Motor neuron (in vitro differentiated cells): ENCODE measurements at regions not wholly inside any gene's neighbourhood (a gene's known extent, or its start where the extent isn't known, plus 50 kb on each side); places are given as distances from the start of the nearest gene placed in this dataset.

Source experiments
- ATAC-seq, 8 experiments: fragments of 200-7000 bp; cut with Tn5 transposase; replicated peaks in 6 of 8; 2 replicates each; pipeline ENCODE4 v1.8.0; 2021; ENCODE audit warnings: mild to moderate bottlenecking in 8 of 8, moderate library complexity in 8 of 8
- H3K27ac ChIP-seq, 2 donors: fragments of 250-450 bp; sonication (Bioruptor Pico); 2 replicates each; pipeline ENCODE4 v1.9.0; 2021; ENCODE audit warnings: antibody characterized with exemption in 2 of 2, mild to moderate bottlenecking in 2 of 2, moderate library complexity in 1 of 2
- H3K4me1 ChIP-seq, 2 donors: fragments of 250-450 bp; sonication (Bioruptor Pico); replicated peaks in 1 of 2; 2 replicates each; pipeline ENCODE4 v1.6.1; 2021; ENCODE audit warnings: antibody characterized with exemption in 2 of 2, mild to moderate bottlenecking in 2 of 2, moderate library complexity in 1 of 2
- H3K4me3 ChIP-seq, 5 donors: fragments of 250-450 bp; sonication (Bioruptor Pico); 2 replicates each; pipeline ENCODE4 v1.9.0; 2021; ENCODE audit warnings: antibody characterized with exemption in 5 of 5, mild to moderate bottlenecking in 5 of 5, moderate library complexity in 4 of 5
- WGBS, 10 experiments: fragments of 450-650 bp; shearing (Covaris generic); methylation state at CpG; one replicate each; pipeline ENCODE4 v1.0.0; 2022; 5-methylcytosine and 5-hydroxymethylcytosine counted together
- in situ Hi-C, 9 experiments: fragments of 400-800 bp; cut with MboI; loops; one replicate each; pipeline ENCODE4 v1.15.0; 2021; ENCODE audit warnings: low sequenced_read_pairs in 9 of 9, low pct_unique_long_range_greater_than_20kb in 2 of 9; ENCODE audit not compliant: unreplicated experiment in 9 of 9

DNA sequence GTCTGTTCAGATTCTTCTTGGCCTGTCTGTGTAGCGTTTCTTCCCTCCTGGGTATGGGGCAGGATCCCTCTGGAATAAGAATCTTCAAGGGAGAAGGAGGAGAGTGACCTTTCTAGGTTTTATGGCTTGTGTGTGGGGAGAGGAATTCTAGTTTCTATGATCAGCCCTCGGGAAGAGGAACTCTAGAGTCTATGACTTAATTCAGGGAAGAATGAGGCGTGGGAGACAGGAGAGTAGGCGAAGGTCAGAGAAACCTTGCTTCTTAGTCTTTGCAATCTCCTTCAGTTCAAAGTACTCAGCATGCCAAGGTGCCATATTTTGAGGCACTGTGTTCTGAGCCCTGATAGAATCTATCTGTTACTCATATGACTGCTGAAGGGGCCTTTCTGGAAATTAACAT, 99.2 kb upstream of the C3orf80 start:
- H3K4me1 ChIP-seq = no peaks in the 10 kb centered on the region
- H3K4me3 ChIP-seq = no peak overlapping the region
- no peak for ATAC-seq
- H3K27ac ChIP-seq = no peak overlapping the region
- WGBS, 10 experiments = 21 to 71% (median 55%) methylated on average over 1 to 4 of the region's 4 CpGs; no CpG with 5 or more reads in 2 of the 10 experiments
- in situ Hi-C loops = no loop called here

DNA sequence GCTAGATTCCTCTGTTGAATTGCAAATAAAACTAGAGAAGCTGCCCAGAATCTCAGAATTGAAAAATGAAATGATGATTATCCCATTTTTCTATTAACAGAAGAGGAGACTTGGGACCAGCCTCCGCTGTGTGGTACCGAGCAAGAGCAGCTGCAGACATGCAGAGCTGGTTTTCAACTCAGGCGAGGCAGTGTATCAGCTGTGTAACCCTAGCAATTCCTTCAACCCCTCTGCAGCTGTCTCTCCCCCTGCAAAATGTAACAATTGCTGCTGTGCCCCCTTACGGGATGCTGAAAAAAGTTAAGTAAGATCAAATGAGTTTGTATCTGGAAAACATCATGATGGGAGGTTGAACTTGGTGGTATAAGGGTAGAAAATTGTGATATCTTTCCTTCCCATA, 98.5 kb upstream of the C3orf80 start:
- H3K27ac ChIP-seq = no peak overlapping the region
- no peak for ATAC-seq
- H3K4me1 ChIP-seq = no peaks in the 10 kb centered on the region
- no peak overlapping the region for H3K4me3 ChIP-seq
- in situ Hi-C loops = no loop called here
- 50 to 94% (median 75%) methylated on average over 1 to 4 of the region's 4 CpGs; no CpG with 5 or more reads in 1 of the 10 experiments for WGBS, 10 experiments

DNA sequence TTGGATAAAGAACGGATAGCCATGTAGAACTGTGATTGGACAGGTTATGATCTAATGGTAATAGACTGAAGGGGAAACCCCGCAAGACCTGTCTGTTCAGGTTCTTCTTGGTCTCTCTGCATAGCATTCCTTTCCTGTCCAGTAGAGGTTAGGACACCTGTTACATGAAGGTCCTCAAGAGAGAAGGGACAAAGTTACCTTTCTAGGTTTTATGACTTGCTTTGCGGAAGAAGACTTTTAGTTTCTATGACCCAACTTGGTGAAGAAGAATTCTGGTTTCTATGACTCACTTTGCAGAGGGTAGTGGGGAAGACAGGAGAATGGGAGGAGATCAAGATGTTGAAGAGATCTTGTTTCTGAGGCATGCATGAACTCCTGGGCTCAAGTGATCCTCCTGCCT, 97.9 kb upstream of the C3orf80 start:
- in situ Hi-C loops = no loop called here
- no peaks in the 10 kb centered on the region for H3K4me1 ChIP-seq
- 87 to 100% (median 100%) methylated on average over 1 to 3 of the region's 3 CpGs; no CpG with 5 or more reads in 3 of the 10 experiments for WGBS, 10 experiments
- no peak overlapping the region for H3K4me3 ChIP-seq
- ATAC-seq = no peak
- no peak overlapping the region for H3K27ac ChIP-seq

DNA sequence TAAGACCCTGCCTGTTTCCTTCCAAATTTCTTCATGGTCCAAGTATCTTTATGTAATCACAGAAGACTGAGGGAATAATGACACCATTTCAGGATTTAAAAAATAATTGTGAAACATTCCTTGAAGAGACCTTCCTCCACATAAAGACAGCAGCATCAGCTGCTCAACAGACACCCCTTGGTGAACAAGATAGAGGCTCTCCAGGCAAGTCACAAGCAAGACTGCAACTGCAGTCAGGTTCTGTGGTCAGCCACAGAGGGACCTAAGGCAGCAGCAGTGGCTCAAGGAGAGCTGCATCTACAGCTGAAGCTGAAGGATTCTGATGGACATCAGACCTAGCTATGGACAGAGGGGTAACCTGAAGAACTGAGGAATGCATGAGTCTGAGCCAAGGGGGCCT, 97.2 kb upstream of the C3orf80 start:
- in situ Hi-C loops = no loop called here
- Histone ChIP-seq H3K4me3 (no peak overlapping the region), H3K4me1 (no peaks in the 10 kb centered on the region), H3K27ac (no peak overlapping the region)
- ATAC-seq = no peak

DNA sequence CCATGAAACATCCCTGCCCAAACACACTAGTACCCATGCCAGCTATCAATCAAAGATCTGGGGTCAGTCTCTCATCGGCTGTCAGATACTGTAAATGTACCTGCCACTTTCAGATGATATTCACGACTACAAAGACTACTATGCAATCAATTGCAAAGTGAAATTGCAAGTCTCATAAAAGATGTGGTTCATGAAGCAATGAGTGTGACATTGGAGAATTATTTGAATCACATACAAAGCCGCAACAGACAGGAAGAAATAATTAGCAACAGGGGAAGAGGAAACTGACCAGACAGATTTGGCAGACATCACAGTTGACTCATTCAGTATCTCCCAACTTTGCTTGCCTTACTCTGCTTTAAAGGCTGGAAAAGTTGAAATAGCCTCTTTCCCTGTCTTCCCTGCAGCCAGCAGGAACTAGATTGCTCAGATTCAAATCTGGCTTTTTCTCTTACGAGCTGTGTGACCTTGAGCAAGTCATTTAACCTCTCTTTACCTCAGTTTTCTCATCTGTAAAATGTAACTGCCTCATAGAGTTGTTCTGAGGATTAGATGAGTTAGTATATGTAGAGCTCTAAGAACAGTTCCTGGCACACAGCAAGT, 95.7 kb upstream of the C3orf80 start:
- WGBS, 10 experiments = 0 to 100% (median 77%) methylated on average over 1 to 4 of the region's 4 CpGs; no CpG with 5 or more reads in 1 of the 10 experiments
- ATAC-seq = peak in 2 of 8 experiments; percentile 72 to 73
- in situ Hi-C loops = no loop called here
- no peaks in the 10 kb centered on the region for H3K4me1 ChIP-seq
- H3K4me3 ChIP-seq = no peak overlapping the region
- no peak overlapping the region for H3K27ac ChIP-seq

DNA sequence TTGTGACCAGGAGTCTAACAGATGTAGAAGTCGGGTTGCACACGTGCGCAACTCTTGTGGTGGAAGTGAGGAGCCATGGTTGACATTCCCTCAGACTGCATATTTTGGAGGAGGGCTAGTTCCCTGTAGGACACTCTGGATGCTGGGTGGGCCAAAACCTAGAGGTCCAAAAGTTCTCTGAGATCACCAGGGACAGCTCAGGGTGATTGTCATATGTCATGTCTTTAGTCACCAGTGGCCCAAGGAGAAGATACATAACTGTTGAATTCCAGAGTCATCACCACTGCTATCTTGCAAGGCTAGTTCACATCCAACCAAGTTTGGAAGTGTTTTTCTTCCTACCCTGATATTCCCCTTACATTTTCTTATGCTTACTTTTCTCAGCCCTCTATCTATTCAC, 95.2 kb upstream of the C3orf80 start:
- Histone ChIP-seq H3K27ac (no peak overlapping the region), H3K4me3 (no peak overlapping the region), H3K4me1 (no peaks in the 10 kb centered on the region)
- 0 to 100% (median 94%) methylated on average over 1 to 3 of the region's 3 CpGs; no CpG with 5 or more reads in 5 of the 10 experiments for WGBS, 10 experiments
- peak in 1 of 8 experiments; percentile 20 for ATAC-seq
- in situ Hi-C loops = no loop called here

DNA sequence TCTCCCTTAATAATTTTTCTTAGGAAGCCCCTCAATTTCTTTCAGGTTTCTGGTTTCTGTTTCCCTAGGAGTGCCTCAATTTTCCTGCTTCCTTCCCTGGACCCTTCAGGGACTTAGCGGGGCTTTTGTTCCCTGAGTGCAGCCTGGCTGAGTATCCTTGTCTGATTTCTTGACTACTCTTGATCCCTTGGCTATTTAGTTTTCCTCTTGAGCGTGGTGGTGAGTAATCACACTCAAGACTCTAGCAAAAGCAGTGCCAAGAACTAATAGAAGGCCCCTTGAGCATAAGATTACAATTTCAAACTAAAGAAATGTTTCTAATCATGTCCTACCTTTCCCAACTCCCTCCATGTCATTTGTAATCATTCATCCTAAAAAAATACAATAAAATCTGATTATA, 94.3 kb upstream of the C3orf80 start:
- in situ Hi-C loops = no loop called here
- 0 to 92% (median 66%) methylated on average over 1 to 2 of the region's 2 CpGs for WGBS, 10 experiments
- H3K4me3 ChIP-seq = no peak overlapping the region
- ATAC-seq = no peak
- H3K27ac ChIP-seq = no peak overlapping the region
- H3K4me1 ChIP-seq = no peaks in the 10 kb centered on the region

DNA sequence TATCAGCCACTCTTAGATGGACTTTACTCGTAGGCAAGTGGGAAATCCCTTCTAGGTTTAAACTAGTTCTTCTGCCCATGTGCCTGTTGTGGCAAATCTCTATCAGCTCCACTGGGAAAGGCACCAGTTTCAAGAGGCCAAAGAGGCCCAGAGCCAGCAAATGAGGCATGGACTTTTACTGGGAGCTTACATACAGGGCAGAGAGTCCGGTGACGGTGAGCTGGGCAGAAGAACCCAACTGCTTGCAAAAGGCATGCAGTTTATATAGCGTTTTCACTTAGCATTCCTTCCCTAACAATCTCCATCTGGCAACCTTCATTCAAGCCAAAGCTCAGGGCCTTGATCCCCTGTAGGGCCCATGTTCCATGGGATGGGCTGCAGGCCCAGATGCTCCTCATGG, 93.0 kb upstream of the C3orf80 start:
- WGBS, 10 experiments = 50 to 94% (median 80%) methylated on average over 1 to 4 of the region's 4 CpGs; no CpG with 5 or more reads in 3 of the 10 experiments
- H3K4me3 ChIP-seq = no peak overlapping the region
- in situ Hi-C loops = no loop called here
- no peaks in the 10 kb centered on the region for H3K4me1 ChIP-seq
- H3K27ac ChIP-seq = no peak overlapping the region
- no peak for ATAC-seq

DNA sequence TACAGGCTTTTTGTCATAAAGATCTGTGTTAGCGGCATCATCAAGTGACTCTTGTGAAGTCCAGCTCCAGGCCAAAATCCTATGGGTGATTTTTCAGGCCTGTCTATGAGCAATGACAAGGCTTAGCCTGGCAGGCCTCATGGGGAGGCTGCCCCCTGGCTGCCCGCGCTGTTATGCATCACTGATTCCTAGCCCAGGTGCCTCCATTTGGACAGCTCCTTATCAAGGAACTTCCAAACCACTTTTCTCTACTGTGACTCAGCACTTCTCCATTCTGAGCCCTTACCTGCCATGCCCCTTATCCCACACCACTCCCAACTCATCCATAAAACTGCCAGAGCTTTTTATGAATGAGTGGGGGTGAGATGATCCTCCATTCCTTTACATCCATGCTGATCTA, 91.5 kb upstream of the C3orf80 start:
- no peak overlapping the region for H3K27ac ChIP-seq
- 79 to 100% (median 92%) methylated on average over 1 to 3 of the region's 3 CpGs; no CpG with 5 or more reads in 5 of the 10 experiments for WGBS, 10 experiments
- H3K4me3 ChIP-seq = no peak overlapping the region
- in situ Hi-C loops = no loop called here
- ATAC-seq = no peak
- H3K4me1 ChIP-seq = no peaks in the 10 kb centered on the region

DNA sequence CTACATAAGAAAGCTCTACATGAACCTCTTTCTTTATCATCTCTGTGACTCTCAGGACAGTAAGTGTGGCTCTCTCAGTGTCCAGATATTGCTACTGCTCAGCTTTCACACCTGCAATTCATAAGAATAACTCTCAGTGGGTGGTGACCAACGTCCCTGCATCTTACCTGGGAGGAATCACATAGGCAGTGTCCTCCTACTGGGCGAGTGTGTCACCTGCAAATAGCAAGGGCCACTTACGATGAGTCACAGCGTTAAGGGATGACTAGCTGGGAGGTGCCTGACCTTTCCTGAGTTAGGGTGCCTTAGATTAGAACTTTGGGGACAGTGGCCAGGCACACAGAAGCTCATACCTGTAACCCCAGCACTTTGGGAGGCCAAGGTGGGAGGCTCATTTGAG, 90.8 kb upstream of the C3orf80 start:
- 50 to 100% (median 82%) methylated on average over 1 to 2 of the region's 4 CpGs; no CpG with 5 or more reads in 6 of the 10 experiments for WGBS, 10 experiments

DNA sequence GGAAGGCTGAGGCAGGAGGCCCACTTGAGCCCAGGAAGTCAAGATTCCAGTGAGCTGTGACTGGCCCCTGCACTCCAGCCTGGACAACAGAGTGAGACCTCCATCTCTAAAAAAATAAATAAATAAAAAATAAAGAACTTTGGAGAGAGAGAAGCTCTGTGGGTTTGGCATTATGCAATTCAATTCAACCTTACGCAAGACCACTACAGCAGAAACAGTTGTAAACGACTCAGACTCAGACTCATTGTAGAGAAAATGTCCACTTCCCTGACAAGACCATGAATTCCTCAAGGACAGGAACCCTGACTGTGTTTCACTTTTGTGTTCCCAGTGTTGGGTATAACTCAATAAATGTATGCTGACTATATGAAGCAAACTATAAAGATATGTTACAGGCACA, 90.3 kb upstream of the C3orf80 start:
- ATAC-seq = no peak
- Histone ChIP-seq H3K4me1 (no peaks in the 10 kb centered on the region), H3K27ac (no peak overlapping the region), H3K4me3 (no peak overlapping the region)
- in situ Hi-C loops = no loop called here
- WGBS, 10 experiments = 32 to 100% (median 60%) methylated on average over 1 to 2 of the region's 2 CpGs; no CpG with 5 or more reads in 3 of the 10 experiments

More for the DNA sequence above, 90.8 kb upstream of the C3orf80 start:
- ATAC-seq = no peak
- Histone ChIP-seq H3K27ac (no peak overlapping the region), H3K4me1 (no peaks in the 10 kb centered on the region), H3K4me3 (no peak overlapping the region)
- in situ Hi-C loops = no loop called here

DNA sequence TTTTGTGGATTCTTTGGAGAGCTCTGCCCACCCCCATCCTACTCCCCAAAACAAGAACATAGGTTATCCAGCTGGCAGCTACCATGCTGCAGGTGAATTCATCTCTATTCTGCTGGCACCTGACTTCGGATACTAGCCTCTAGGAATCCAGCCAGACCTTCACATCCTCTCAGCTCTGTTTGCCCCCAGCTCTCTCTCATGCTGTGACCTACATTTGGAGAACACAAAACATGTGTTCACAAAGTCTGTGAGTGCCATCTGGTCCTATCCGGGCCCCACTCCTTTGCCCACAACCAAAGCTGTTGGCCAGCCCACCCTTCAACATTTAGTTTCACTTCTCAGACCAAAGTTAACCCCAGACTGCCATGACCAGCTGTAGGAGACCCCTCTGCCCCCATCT, 89.4 kb upstream of the C3orf80 start:
- in situ Hi-C loops = no loop called here
- no peak overlapping the region for H3K27ac ChIP-seq
- no peaks in the 10 kb centered on the region for H3K4me1 ChIP-seq
- no peak overlapping the region for H3K4me3 ChIP-seq
- ATAC-seq = no peak
- WGBS, 10 experiments = 0 to 67% (median 40%) methylated on average over 1 to 2 of the region's 2 CpGs; no CpG with 5 or more reads in 7 of the 10 experiments

DNA sequence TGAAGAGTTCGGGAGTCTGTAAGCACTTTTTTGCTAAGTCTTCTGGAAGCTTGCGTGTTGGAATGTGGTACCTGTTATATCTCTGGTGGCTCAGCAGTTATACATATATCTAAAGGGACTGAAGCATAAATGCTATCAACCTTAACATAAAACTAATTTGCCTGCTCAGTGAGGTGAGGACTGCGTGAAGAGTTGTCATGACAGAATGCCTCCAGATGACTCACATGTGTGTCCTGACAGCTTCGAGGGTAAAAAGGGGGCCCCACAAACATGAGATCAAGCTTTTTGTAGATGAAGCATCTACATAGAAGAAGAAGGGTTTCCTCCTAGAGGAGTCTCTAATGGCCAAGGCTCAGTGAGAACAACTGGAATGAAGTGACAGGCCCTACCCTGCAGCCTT, 88.8 kb upstream of the C3orf80 start:
- Histone ChIP-seq H3K4me1 (no peaks in the 10 kb centered on the region), H3K27ac (no peak overlapping the region), H3K4me3 (no peak overlapping the region)
- in situ Hi-C loops = no loop called here
- 50 to 100% (median 83%) methylated on average over 1 to 4 of the region's 4 CpGs; no CpG with 5 or more reads in 2 of the 10 experiments for WGBS, 10 experiments
- ATAC-seq = no peak

DNA sequence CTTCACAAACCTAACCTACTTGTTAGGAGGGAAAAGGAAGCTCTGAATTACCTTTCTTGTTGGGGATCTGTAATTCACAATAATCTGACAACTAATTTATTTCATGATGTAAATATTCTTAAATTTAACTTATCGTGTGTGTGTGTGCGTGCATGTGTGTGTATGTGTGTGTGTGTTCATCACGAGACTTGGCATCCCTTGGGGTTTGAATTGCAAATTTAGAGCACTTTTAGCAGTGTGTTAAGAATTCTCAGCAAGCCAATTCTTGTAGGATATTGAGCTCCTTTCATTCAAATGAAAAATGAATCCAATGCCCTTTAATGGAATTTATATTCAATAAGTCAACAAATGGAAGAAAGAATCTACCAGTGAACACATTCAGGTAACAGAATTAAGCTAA, 85.9 kb upstream of the C3orf80 start:
- in situ Hi-C loops = no loop called here
- WGBS, 10 experiments = 34 to 100% (median 65%) methylated on average over 1 to 3 of the region's 3 CpGs; no CpG with 5 or more reads in 4 of the 10 experiments

More for the DNA sequence above, 85.9 kb upstream of the C3orf80 start:
- no peak overlapping the region for H3K27ac ChIP-seq
- H3K4me3 ChIP-seq = no peak overlapping the region
- peaks cover 0 to 4% of the 10 kb centered on the region in 2 donors for H3K4me1 ChIP-seq
- no peak for ATAC-seq
